ENCODE measurements at regions not wholly inside any gene's neighbourhood (a gene's known extent, or its start where the extent isn't known, plus 50 kb on each side); places are given as distances from the start of the nearest gene placed in this dataset.
A peak's percentile ranks its signal among the peaks of the same experiment; 100 is the strongest.

DNA sequence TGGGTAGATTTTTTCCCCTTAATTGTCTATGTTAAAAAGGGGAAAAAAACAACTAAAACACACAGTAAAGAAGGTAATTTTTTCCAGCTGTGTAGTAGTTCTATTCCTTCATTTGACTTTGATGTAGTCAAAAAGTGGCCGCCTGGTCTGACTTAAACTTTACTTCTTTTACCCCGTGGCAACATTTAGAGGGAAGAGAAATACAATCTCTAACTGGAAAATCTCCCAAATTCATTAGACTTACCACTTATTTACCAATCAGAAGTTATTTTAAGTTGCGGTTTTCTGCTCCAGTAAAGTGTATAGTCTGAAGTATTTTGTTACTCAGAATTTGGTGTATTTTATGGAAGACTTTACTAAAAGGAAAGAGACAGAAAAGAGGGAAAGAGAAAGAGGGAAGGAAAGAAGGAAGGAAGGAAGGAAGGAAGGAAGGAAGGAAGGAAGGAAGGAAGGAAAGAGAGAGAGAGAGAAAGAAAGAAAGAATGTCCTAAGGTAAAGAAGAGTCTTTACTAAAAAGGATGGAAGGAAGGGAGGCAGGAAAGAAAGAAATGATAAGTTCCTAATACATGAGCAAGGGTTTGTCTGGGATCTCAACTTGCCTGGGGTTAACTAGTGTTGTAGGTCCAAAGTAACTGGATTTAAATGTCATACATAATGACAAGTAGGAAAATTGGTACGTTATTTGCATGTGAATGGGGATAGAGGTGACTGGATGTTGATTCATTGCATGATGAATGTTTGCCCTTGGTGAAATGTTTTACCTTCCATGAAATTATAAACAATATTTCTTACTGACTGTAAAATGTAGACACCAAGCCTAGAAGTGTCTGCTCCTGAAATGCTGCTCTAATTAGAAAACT lies 135.1 kb downstream of the SAMD5 start:
- FAIRE-seq = no peak
- Histone ChIP-seq H3K27me3 (ENCODE audit: control insufficient read depth, insufficient read depth, low read length) (no peaks in the 10 kb centered on the region), H3K36me3 (ENCODE audit: control insufficient read depth, insufficient read depth, low read length) (no peaks in the 10 kb centered on the region), H3K4me3 (ENCODE audit: low read depth, low read length) (no peak overlapping the region)
- peak; percentile 69 for DNase-seq (ENCODE audit: low read depth)
- TF ChIP-seq, protein P1, sequence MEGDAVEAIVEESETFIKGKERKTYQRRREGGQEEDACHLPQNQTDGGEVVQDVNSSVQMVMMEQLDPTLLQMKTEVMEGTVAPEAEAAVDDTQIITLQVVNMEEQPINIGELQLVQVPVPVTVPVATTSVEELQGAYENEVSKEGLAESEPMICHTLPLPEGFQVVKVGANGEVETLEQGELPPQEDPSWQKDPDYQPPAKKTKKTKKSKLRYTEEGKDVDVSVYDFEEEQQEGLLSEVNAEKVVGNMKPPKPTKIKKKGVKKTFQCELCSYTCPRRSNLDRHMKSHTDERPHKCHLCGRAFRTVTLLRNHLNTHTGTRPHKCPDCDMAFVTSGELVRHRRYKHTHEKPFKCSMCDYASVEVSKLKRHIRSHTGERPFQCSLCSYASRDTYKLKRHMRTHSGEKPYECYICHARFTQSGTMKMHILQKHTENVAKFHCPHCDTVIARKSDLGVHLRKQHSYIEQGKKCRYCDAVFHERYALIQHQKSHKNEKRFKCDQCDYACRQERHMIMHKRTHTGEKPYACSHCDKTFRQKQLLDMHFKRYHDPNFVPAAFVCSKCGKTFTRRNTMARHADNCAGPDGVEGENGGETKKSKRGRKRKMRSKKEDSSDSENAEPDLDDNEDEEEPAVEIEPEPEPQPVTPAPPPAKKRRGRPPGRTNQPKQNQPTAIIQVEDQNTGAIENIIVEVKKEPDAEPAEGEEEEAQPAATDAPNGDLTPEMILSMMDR (IDR thresholded peaks at IDR 0.05; ENCODE audit: insufficient read depth, low read length, severe bottlenecking) = no peak

DNA sequence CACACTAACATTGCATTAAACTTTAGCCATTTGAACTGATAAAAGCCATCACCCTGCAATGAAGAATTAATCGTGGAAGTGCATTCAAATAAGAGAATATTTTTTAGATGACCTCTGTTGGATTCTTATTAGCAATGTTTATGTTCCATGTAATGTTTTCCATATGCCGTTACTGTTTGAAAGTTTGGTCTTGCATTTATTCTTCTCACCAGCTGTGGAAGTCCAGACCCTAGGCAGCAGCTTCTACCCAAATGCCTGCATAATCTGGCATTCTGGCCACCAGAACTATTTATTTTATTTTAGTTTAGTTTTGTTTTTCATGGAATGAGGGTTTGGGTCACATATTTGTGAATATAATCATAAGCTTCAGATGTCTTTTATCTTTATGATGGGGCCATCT lies 140.4 kb downstream of the SAMD5 start:
- Histone ChIP-seq H3K4me3 (ENCODE audit: low read depth, low read length) (no peak overlapping the region), H3K27me3 (ENCODE audit: control insufficient read depth, insufficient read depth, low read length) (no peaks in the 10 kb centered on the region), H3K36me3 (ENCODE audit: control insufficient read depth, insufficient read depth, low read length) (no peaks in the 10 kb centered on the region)
- DNase-seq (ENCODE audit: low read depth) = no peak
- FAIRE-seq = no peak
- TF ChIP-seq, protein P1 (IDR thresholded peaks at IDR 0.05; ENCODE audit: insufficient read depth, low read length, severe bottlenecking) = no peak

DNA sequence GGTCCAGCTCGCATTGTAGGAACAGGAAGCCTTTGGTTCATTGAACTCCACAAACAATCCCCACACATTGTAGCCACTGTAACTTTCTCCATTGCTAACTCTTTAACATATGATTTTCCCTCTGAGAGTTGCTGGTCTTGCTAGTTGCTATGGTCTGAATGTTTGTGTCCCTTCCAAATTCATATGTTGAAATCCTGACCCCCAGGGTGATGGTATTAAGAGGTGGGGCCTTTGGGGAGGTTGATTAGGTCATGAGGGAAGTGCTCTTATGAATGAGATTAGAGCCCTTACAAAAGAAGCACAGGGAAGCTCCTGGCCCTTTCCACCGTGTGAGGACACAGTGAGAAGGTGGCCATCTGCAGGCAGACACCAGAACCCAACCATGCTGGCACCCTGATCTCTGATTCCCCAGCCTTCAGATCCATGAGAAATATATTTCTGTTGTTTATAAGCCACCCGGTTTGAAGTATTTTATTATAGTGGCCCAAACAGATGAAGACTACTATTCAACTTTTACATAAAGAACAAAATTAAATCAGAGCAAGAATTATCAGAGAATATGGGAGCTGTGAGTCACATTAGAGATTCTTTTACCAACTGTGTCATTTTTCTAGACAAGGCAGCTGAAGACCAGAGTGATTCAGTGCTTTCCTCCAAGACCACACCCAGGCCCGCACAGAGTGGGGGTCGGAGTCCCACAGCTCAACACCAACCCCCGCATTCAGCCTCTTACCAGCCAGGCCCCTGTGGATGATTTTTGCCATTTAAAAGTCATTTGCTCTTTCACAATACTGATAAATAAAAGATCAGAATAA lies 143.0 kb downstream of the SAMD5 start:
- TF ChIP-seq, protein P1 (IDR thresholded peaks at IDR 0.05; ENCODE audit: insufficient read depth, low read length, severe bottlenecking) = peak; percentile 6
- no peak overlapping the region for H3K4me3 ChIP-seq (ENCODE audit: low read depth, low read length)
- H3K27me3 ChIP-seq (ENCODE audit: control insufficient read depth, insufficient read depth, low read length) = no peaks in the 10 kb centered on the region
- DNase-seq (ENCODE audit: low read depth) (peak; percentile 17), FAIRE-seq (no peak)
- no peaks in the 10 kb centered on the region for H3K36me3 ChIP-seq (ENCODE audit: control insufficient read depth, insufficient read depth, low read length)

DNA sequence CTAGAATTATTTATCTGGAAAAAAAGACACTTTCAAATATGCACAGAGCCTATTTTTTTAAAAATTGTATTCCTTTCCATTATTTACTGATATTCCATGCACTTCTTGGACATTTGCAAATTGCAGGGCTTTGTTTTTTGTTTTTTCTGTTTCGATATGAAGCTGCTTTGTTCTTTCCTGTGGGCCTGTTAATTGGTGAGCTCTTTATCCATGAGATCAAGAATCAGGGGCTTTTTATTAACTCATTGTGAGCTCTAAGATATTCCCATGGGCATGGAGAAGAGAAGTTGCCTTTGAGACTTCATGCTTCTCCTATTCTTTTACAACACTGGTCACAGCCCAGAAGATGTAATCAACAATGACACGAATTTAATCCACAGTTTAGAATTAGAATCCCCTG lies 145.1 kb downstream of the SAMD5 start:
- TF ChIP-seq, protein P1 (IDR thresholded peaks at IDR 0.05; ENCODE audit: insufficient read depth, low read length, severe bottlenecking) = no peak
- FAIRE-seq (no peak), DNase-seq (ENCODE audit: low read depth) (no peak)

DNA sequence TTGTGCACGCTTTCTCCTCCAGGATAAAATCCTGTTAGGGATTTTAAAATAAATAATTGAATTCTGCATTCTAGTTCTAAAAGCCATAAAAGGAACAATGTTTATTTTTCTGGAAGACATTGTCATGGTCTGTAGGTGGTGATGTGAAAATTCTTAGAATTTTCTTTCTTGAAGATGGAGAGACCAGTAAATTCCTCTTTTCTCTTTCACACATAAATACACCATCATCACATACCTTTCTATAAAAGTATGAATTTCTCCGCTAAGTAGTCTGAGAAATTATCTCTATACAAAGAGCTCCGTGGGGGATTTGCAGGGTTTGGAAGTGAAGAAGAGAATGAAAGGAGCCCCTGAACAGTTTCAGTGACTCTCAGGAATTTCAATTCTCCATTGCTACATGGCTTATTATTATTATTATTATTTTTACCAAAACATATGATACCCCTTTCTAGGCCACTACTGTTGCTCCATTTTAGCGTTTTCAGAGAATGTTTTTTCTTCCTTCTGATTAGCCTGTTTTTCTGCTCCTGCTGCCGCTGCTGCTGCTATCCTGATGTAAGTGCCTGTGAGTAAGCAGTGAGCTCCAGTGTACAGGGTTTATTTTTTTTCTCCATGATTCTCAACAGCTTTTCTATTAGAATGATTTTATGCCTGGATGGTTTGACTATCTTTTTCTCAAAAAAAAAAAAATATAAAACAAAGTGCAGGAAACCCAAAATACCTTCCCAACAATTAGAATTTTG lies 145.8 kb downstream of the SAMD5 start:
- TF ChIP-seq, protein P1 (IDR thresholded peaks at IDR 0.05; ENCODE audit: insufficient read depth, low read length, severe bottlenecking) = no peak
- DNase-seq (ENCODE audit: low read depth) (no peak), FAIRE-seq (no peak)
- H3K36me3 ChIP-seq (ENCODE audit: control insufficient read depth, insufficient read depth, low read length) = no peaks in the 10 kb centered on the region
- H3K27me3 ChIP-seq (ENCODE audit: control insufficient read depth, insufficient read depth, low read length) = no peaks in the 10 kb centered on the region
- H3K4me3 ChIP-seq (ENCODE audit: low read depth, low read length) = no peak overlapping the region

More for the DNA sequence above, 145.1 kb downstream of the SAMD5 start:
- Histone ChIP-seq H3K36me3 (ENCODE audit: control insufficient read depth, insufficient read depth, low read length) (no peaks in the 10 kb centered on the region), H3K4me3 (ENCODE audit: low read depth, low read length) (no peak overlapping the region), H3K27me3 (ENCODE audit: control insufficient read depth, insufficient read depth, low read length) (no peaks in the 10 kb centered on the region)

Data from bronchial epithelial cell (primary cell).